DMS53 treated with DMSO at 0.1 percent for 48 hours (cell line): ENCODE measurements at regions not wholly inside any gene's neighbourhood (a gene's known extent, or its start where the extent isn't known, plus 50 kb on each side); places are given as distances from the start of the nearest gene placed in this dataset.
"Not testable (repeated sequence)": the region's sequence is repeated elsewhere in the genome, so short reads cannot be mapped to it uniquely, and the experiment has no call there.

Experiments
- DNase-seq: peaks from one replicate; lab custom pipeline; 2025; ENCODE audit not compliant: unreplicated experiment; lab: John Stamatoyannopoulos, UW

DNA sequence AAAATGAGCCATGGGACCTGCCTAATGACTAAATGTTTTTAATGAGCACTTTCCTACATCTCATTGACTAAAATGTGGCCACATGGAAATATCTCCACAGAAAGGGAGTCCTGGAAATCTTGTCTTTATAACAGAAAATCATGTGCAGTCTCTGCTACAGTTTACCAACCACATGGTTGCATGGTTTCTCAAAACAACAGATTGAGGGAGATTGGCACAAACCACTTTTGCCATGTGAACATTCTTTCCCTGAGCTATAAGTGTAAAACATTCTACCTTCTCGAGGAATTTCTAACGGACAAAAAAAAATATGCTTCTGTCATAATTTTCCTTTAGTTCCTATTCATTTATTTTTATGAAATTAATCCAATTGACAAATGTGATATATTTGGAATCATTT, 218.9 kb upstream of the SLITRK5 start:
- no peak for DNase-seq

DNA sequence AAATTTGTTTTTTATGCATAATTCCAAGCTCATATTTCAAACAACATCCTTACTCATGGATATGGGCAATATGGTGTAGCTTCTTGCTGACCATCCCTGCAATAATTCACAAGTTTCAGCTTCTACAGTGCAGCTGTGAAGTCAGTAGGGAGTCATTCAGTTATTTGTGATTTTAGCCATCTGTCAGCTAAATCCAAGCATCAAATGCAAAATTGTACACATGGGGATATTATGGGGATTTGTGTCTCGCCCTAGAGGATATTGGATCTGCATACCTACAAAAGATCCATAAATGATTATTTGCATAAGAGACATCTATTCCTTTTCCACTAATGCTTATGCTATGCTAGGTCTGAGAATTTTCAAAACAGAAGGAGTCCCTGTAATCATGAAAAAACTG, 217.9 kb upstream of the SLITRK5 start:
- no peak for DNase-seq

- DNase-seq: no peak
These were observed 211.8 kb upstream of the SLITRK5 start for GRCh38 chr13:87459419-87459818.

DNA sequence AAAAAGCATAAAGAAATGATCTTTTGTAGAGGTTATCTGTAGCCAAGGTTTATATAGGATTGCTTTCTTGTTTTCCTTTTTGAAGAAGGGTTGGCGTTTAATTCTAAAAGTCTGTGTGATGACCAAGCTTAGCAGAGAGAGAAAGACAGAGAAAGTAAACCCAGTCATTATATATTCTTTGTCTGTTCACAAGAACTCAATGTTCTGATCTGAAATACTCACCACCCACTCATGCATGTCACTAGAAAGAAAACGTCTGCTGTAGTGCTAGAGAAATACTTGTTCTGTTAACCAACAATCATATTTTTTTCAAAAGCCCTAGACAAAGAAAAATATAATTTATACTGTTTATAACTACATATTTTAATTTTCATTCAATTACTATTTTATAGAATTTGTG, 173.7 kb upstream of the SLITRK5 start:
- DNase-seq: no peak

DNA sequence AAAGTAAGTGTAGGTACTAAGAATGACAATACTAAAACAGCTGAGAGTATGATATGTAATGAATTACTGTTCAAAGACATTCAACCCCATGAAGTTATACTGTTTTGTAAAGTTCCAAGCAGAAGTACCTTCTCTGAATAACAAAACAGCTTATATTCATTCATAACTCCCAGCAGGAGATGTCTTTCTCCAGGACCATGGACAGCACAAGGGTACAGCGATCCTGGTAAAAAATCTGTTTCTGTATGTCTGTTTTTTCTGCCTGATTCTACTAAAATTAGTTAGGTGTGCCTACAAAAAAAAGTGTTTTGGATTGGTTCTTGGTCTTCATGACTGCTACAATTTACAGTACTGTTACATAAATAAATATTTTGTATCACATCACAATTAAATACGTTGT, 172.5 kb upstream of the SLITRK5 start:
- no peak for DNase-seq

DNA sequence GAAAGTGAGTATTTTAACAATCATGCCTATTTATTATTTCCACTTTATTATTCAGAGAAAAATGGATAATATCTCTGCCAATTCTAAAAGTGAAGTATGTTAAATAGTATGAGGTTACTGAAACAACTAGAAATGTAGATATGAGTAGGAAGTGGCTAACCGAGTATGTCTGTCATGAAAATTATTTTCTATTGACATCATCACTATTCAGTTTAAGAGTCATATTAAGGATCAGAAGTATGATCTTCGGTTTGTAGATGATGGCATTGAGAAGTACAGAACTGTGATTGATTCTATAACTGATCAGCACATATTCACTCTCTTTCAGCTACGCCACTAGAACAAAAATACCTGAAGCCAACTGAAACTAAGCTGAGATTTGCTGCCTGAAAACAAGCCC, 146.4 kb upstream of the SLITRK5 start:
- DNase-seq: no peak

DNA sequence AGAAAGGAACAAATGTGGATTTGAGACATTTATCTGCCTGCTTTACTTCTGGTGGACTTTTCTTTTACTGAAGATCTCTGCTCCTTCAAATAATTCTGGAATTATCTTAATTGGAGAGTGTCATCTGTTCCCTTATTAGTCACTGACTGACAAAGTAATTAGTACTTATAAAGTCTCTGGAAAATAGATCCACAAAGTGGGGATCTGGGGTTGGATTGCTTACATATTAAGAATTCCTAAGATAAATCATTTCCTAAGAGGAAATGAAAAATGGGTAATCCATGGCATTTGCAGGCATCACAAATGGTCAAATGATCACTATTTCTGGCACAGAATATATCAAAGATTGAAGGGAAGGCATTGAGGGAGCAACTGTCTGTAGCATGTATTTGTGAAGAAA, 137.4 kb upstream of the SLITRK5 start:
- no peak for DNase-seq

DNA sequence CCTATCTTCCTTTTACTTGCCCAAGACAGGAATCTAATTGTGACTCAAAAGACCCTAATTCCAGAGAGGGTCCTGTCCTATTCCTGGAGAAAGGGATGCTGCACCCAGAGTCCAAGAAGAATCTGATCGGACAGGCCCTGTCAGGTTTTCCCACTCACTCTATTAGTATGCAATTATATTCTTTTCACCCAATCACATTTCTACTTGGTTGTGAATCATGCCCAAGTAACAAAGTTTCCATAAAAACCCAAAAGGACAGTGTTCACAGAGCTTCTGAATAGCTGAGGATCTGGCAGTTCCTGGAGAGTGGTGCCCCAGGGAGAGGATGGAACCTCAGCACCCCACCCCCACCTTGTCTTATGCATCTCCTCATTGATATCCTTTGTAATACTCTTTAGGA, 135.3 kb upstream of the SLITRK5 start:
- DNase-seq: no peak

DNA sequence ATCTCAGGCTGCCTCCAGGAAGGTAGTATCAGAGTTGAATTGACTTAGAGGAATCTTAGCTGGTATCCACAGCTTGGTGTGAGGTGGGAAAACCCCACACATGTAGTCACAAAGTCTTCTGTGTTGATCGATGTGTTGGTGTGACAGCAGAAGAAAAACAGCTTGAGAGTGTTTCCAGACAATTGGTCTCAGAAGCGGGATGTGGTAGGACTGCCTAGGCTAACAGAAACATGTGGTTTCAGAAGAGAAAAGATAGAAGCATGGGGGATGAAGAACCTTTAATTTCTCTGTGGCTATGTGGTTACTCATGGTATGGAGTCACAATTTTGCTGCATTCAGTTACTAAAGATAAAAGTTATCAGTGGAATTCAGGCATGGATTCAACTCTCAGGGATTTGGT, 134.7 kb upstream of the SLITRK5 start:
- no peak for DNase-seq

- DNase-seq: no peak
These were observed 134.3 kb upstream of the SLITRK5 start for GRCh38 chr13:87536899-87537298.

- DNase-seq: no peak
These were observed 133.2 kb upstream of the SLITRK5 start for GRCh38 chr13:87537951-87538350.

DNA sequence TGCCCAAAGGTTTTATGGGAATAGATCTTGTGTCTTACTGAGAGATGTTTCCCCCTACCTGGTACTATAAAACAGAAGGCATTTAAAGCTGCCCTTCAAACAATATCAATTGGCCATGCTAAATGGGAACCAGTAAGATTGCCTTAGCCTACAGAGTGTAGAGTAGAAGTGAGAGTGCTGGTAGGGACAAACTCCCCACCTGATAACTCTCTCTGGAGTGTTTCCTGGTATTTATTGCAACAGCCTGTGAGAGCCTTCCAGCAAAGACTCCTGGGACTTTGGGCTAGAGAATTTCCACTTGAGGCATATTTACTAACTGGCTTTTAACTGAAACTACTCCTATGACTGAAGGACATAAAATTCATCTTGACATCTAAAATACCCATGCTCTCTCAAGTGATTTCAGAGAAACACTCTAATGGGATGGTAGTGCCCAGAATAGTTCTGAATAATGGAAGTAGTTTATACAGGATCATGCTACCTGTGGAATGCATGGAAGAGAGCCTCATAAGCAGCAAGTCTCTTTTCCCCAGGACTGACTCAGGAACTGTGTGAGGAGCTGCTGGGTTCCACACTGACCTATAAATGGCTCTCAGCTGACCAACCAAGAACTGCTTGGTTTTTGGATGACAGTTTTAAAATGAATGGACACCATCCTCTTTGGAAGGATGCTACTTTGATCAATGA, 132.7 kb upstream of the SLITRK5 start:
- DNase-seq: no peak

- DNase-seq: no peak
These were observed 118.0 kb upstream of the SLITRK5 start for GRCh38 chr13:87553142-87553541.

DNA sequence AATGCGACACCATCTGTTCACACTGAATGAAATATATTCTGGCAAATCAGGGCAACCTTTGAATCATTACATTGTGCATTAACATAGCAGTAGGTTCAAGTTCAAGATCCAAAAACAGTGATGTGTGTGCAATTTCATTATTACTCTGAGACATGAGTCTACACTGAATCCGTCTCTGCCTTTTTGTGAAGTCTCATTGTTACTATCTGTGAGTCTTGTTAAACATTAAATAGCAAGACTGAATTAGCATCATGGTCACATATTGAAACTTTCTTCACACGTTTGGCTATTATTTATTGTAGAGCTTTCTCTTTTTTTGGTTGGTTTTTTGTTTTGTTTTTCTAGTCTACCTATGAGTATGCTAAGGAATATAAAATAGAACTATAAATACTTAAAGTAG, 117.1 kb upstream of the SLITRK5 start:
- no peak for DNase-seq

- DNase-seq: no peak
These were observed 113.4 kb upstream of the SLITRK5 start for GRCh38 chr13:87557788-87558187.

DNA sequence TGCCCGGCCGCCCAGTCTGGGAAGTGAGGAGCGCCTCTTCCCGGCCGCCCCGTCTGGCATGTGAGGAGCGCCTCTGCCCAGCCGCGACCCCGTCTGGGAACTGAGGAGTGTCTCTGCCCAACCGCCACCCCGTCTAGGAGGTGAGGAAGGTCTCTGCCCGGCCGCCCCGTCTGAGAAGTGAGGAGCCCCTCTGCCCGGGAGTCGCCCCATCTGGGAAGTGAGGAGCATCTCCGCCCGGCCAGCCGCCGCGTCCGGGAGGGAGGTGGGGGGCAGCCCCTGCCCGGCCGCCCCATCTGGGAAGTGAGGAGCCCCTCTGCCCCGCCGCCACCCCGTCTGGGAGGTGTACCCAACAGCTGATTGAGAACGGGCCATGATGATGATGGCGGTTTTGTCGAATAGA, 109.6 kb upstream of the SLITRK5 start:
- DNase-seq: not testable (repeated sequence)

DNA sequence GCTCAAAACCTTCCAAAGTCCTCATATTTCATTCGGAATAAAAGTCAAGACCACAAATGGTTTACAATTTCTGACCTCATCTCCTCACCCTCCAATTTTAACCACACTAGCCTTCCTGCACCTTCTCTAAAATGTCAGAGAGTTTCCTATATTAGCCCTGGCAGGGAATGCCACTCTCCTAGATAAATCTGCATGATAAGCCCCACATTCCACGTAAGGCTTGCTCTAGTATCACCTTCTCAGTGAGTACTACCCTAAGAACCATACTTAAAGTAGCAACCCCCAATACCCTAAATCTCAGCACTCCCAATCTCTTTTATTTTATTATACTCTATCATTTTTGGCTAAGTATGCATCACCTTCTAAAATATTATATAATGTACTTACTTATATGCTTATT, 100.5 kb upstream of the SLITRK5 start:
- no peak for DNase-seq

GRCh38 chr13:87582399-87582798, 88.8 kb upstream of the SLITRK5 start:
- DNase-seq: no peak

- DNase-seq: no peak
These were observed 80.7 kb upstream of the SLITRK5 start for GRCh38 chr13:87590518-87590917.

- not testable (repeated sequence) for DNase-seq
These were observed 66.7 kb upstream of the SLITRK5 start for GRCh38 chr13:87604437-87604836.

DNA sequence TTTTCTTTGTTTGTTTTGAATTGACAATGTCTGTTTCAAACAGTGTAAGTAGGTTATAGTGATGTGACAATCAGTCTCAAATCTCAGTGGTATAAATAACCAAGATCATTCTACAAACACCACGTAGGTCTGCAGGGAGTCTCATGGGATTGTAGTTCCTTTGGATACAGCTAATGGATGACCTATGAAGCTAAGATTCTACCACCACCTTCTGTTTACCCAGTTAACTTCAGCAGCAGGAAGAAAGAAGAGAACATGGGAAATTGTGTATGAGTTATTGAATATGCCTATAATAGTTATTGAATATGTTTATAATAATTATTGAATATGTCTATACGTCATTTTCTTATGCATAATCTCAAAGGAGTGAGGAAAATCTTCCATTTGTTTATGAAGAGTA, 63.9 kb upstream of the SLITRK5 start:
- no peak for DNase-seq

GRCh38 chr13:87614276-87614675, 56.9 kb upstream of the SLITRK5 start:
- DNase-seq: no peak
